ENCODE measurements at regions not wholly inside any gene's neighbourhood (a gene's known extent, or its start where the extent isn't known, plus 50 kb on each side); places are given as distances from the start of the nearest gene placed in this dataset.

GRCh38 chr12:40635141-40635731 lies 57.0 kb upstream of the CNTN1 start:
- no peak for TF ChIP-seq GABPA (IDR thresholded peaks at IDR 0.05; ENCODE audit: low read depth)
- no peak for TF ChIP-seq REST (IDR thresholded peaks at IDR 0.05; ENCODE audit: insufficient replicate concordance, low read depth)
- TF ChIP-seq SPI1 (IDR thresholded peaks at IDR 0.05; ENCODE audit: borderline replicate concordance, low read depth) = no peak
- no peak for TF ChIP-seq POLR2AphosphoS5 (IDR thresholded peaks at IDR 0.05; ENCODE audit: low read depth)
- TF ChIP-seq CTCF (IDR thresholded peaks at IDR 0.05; ENCODE audit: insufficient read depth, low read length) = no peak
- Histone ChIP-seq H3K27me3 (ENCODE audit: insufficient read depth, poor library complexity, severe bottlenecking) (no peaks in the 10 kb centered on the region), H3K4me3 (replicated peaks; ENCODE audit: insufficient read depth, low read length) (no peak overlapping the region), H3K27ac (replicated peaks) (no peak overlapping the region)
- no peak for DNase-seq (ENCODE audit: low read depth in 1 of 2, low spot score in 1 of 2)

Measured in HL-60 (cell line).